Midbrain (tissue), 1 donor: ENCODE measurements at regions not wholly inside any gene's neighbourhood (a gene's known extent, or its start where the extent isn't known, plus 50 kb on each side); places are given as distances from the start of the nearest gene placed in this dataset.
"Not testable (repeated sequence)": the region's sequence is repeated elsewhere in the genome, so short reads cannot be mapped to it uniquely, and the experiment has no call there.

Experiments used
- DNase-seq: peaks from one replicate; lab custom pipeline; 2025; lab: John Stamatoyannopoulos, UW

GRCh38 chrX:128616933-128617332 is 564.7 kb upstream of the ACTRT1 start:
- no peak for DNase-seq

DNA sequence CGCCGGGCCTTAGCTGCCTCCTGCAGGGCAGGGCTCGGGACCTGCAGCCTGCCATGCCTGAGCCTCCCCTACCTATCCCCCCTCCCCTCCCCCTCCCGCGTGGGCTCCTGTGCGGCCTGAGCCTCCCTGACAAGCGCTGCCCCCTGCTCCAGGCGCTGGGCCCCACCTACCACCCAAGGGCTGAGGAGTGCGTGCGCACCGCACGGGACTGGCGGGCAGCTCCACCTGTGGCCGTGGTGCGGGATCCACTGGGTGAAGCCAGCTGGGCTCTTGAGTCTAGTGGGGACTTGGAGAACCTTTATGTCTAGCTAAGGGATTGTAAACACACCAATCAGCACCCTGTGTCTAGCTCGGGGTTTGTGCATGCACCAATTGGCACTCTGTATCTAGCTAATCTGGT is 554.6 kb upstream of the ACTRT1 start:
- not testable (repeated sequence) for DNase-seq

DNA sequence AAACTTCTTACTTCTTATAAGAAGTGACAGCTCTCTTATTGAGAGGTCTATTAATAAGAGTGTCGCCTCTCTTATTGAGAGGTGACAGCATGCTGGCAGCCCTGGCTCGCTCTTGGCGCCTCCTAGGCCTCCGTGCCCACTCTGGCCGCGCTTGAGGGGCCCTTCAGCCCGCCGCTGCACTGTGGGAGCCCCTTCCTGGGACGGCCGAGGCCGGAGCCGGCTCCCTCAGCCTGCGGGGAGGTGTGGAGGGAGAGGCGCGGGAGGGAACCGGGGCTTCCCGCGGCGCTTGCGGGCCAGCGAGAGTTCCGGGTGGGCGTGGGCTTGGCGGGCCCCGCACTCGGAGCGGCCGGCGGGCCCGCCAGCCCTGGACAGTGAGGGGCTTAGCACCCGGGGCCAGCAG is 554.2 kb upstream of the ACTRT1 start:
- DNase-seq, result not testable (repeated sequence)

DNA sequence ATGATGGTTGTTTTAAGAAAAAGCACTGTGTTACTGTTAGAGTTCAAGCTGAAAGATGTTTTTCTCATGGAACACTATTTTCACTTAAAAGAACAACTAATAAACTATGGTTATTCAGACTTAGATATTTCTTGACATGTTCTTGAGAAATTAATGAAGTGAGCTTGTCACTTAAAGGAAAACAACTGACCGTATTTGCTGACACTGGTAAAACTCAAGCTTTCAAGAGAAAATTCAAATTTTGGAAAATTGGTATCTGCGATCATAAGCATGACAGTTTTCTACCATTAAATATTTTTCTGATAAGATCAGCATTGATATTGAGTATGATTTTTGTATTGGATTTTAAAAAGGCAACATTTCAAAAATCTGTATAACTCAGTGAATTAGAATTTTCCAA is 549.5 kb upstream of the ACTRT1 start:
- DNase-seq, result no peak

- DNase-seq, result no peak
Measured at GRCh38 chrX:128599632-128600031, 547.4 kb upstream of the ACTRT1 start.

- DNase-seq, result no peak
Measured at GRCh38 chrX:128582036-128582435, 529.8 kb upstream of the ACTRT1 start.

- no peak for DNase-seq
Measured at GRCh38 chrX:128581615-128582014, 529.4 kb upstream of the ACTRT1 start.

- DNase-seq, result no peak
Measured at GRCh38 chrX:128543114-128543513, 490.9 kb upstream of the ACTRT1 start.

- DNase-seq, result no peak
Measured at GRCh38 chrX:128518508-128518907, 466.3 kb upstream of the ACTRT1 start.

DNA sequence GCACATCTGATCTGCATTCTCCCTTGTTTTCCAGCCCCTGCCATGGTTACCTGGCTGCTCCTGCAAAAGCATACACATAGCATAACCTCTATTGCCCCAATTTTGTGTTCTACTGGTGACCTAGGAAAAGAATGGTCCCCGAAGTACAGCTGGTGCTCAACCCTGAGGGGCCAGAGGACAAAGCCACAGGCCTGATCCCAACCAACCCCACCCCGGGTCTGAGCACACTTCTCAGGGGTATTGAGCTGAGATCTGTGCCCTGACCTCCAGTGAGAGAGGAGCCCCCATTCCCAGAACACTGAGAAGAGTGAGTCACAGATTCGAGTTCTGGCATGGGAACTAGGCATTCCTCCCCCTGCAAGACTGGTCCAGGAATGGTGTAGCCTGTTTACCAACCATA is 465.5 kb upstream of the ACTRT1 start:
- DNase-seq, result no peak

- DNase-seq, result no peak
Measured at GRCh38 chrX:128504496-128504895, 452.3 kb upstream of the ACTRT1 start.

DNA sequence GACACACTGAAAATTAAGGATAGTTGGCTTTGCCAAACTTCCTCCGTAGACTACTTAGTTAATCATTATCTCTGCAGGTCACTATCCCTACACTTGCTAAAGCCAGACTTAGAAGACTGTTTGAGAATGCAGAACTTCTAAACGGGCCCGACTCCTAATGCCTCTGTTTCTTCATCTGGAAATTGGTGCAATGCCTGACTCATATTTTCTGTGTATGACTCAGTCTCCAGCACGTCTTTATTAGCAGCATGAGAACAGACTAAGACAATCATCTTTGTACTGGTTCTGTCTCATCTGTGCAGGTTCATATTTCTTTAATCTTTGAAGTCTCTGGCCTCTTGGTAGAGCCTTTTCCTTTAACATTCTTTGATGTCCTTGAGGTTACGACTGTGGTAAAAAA is 411.9 kb upstream of the ACTRT1 start:
- no peak for DNase-seq

DNA sequence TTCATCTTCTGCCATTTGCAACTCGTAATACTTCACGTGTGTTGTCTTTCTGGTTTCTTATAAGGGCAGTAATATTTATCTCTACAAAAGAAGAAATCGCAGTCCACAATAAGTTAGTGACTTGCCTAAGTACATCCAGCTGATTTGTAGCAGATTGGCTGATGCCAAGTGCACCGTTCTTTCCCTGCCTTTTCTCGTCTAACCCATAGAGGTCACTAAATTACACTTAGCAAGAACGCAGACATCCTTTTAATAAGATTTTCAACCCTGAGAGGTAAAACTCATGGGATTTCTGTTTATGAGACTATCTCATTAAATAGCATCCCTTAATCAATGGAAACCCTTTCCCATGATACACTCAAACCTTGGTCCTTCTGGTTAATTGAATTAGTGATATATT is 408.6 kb upstream of the ACTRT1 start:
- no peak for DNase-seq

- no peak for DNase-seq
Measured at GRCh38 chrX:128458888-128459287, 406.7 kb upstream of the ACTRT1 start.

GRCh38 chrX:128457674-128458073 is 405.5 kb upstream of the ACTRT1 start:
- DNase-seq, result no peak

- no peak for DNase-seq
Measured at GRCh38 chrX:128439159-128439558, 387.0 kb upstream of the ACTRT1 start.

DNA sequence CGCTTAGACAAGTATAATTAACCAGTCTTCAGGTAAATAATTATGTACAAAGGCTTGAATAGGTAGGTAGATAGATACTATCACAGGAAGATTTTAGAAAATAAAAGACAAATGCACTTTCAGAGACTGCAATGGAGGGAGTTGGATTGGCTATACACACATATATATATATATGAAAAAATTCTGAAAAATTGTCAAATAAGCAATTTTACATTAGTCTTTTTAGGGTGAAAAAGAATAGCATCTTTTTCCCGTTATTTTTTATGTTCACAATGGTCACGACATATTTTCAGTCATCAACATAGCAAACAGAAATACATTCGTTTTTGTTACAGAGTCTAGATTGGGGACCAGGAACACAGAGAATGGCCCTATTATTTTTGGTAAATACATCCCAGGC is 385.9 kb upstream of the ACTRT1 start:
- DNase-seq, result no peak

DNA sequence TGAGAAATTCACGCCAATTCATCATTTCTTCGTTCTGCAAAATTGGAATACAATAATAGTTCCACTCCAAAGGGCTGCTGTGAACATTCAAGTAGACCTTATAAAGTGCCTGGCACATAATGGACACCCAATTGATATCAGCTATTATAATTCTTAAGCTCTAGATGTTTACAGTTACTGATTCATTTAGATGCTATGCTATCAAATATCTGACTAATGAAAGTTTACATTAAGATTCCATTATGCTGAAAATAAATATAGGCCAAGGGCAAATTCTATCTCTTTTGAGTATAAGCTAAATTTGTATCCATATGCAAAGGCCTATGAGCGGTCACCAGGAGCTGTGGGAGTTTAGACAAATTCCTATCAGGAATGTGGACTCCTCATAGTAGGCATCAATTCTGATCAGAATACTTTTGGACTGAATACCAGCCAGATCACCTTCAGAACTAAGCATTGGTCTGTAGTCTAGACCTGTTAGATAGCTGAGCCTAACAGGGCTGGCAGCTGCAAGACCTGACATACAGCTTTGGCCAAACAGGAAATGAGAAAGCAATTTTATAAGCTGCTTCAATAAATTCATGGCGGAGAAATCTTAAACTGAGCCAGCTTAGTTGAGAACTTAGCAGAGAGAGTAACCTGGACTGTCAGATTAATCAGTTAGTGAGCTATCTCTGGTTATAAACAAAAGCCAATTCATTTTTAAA is 384.3 kb upstream of the ACTRT1 start:
- no peak for DNase-seq

DNA sequence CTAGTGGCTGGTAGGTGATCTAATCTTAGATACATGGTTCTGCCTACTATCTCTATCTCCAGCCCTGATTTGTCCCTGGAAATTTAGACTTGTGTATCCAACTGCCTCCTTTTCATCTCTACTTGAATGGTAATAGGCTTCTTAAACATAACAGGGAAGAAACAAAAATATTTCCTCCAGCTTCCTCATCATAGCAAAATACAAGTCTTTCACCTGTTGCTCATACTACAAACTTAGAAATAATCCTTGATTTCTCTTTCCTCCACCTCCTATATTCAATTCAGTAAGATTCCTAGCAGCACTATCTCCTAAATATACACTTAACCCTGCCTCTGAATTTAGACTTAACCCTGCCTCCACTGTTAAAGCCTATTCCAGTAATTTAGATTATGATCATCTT is 373.3 kb upstream of the ACTRT1 start:
- no peak for DNase-seq

- no peak for DNase-seq
Measured at GRCh38 chrX:128408842-128409241, 356.6 kb upstream of the ACTRT1 start.

DNA sequence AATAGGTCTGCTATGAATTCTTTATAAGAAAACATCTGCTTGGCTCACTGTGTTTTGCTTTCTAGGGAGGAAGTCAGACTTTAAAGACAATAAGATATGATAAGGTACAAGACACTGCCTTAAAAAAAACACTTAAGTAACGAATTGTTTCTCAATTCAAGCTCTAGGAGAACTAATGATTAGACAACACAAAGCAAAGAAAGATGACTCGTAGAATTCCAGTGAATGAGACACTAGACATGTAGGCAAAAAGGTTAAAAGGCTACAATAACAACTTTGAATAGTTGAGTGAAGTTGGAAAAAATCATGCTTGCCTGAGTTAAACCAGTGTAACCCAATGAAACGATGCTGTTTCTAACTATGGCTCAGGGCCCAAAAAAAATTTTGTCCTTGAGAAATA is 344.4 kb upstream of the ACTRT1 start:
- no peak for DNase-seq

GRCh38 chrX:128383846-128384245 is 331.6 kb upstream of the ACTRT1 start:
- DNase-seq, result not testable (repeated sequence)

- DNase-seq, result no peak
Measured at GRCh38 chrX:128365492-128365891, 313.3 kb upstream of the ACTRT1 start.

DNA sequence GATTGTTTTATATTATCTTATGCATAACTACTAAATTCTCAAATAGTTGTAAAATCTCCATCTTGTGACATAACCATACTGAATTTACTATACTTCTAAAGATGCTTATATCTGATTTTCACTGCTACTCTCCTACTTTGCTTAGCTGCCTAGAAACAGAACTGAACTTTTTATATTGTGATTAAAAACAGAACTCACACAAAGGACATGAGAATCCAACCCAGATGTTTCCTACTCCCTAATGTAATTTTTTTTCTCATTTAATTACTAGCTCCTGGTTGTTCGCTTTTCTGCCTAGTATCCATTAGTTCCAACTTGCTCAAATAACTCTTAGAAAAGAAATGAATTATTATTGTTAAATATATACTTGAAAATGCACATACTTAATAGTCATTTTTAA is 283.5 kb upstream of the ACTRT1 start:
- no peak for DNase-seq
